ENCODE measurements at regions not wholly inside any gene's neighbourhood (a gene's known extent, or its start where the extent isn't known, plus 50 kb on each side); places are given as distances from the start of the nearest gene placed in this dataset.
"Not testable (repeated sequence)": the region's sequence is repeated elsewhere in the genome, so short reads cannot be mapped to it uniquely, and the experiment has no call there.

GRCh38 chr7:43059067-43059600 lies 53.3 kb upstream of the HECW1 start:
- TF ChIP-seq EZH2phosphoT487 (IDR thresholded peaks at IDR 0.05; ENCODE audit: insufficient read depth, low read depth); EZH2 (IDR thresholded peaks at IDR 0.05; ENCODE audit: insufficient read depth, poor library complexity, severe bottlenecking): not testable (repeated sequence)

All from GM23248 (cell line).